ENCODE measurements at regions not wholly inside any gene's neighbourhood (a gene's known extent, or its start where the extent isn't known, plus 50 kb on each side); places are given as distances from the start of the nearest gene placed in this dataset.

GRCh38 chr22:48826546-48826945, 1001.1 kb downstream of the BRD1 start:
- no peak overlapping the region for H3K4me2 ChIP-seq (ENCODE audit: low read length)
- no peak for ATAC-seq
- TF ChIP-seq CTCF (conservative IDR thresholded peaks at IDR 0.05; ENCODE audit: low read depth, low read length) (no peak), EZH2phosphoT487 (IDR thresholded peaks at IDR 0.05; ENCODE audit: borderline replicate concordance, low read length) (no peak), EZH2 (IDR thresholded peaks at IDR 0.05; ENCODE audit: low read length, unreplicated experiment) (no peak)
- H3K4me3 ChIP-seq (ENCODE audit: low read length): no peak overlapping the region
- no peak overlapping the region for H3K27ac ChIP-seq (ENCODE audit: low read length)
- H3K27me3 ChIP-seq (ENCODE audit: low read length): no peaks in the 10 kb centered on the region
- H3K36me3 ChIP-seq (ENCODE audit: low read depth, low read length): no peaks in the 10 kb centered on the region
- BruUV-seq (replicated peaks): no TSS peak
- no peaks in the 10 kb centered on the region; the same call in 1 of the 2 replicates for H3K9me3 ChIP-seq (ENCODE audit: low read length)
- no peak for DNase-seq
- H3K4me1 ChIP-seq (ENCODE audit: insufficient read depth, low read length): no peaks in the 10 kb centered on the region
- POLR2A ChIA-PET (ENCODE audit: unreplicated experiment): no interaction called here
- H3K9ac ChIP-seq (ENCODE audit: low read length): no peak overlapping the region
- H2AFZ ChIP-seq (ENCODE audit: low read length): no peak overlapping the region
- no peaks in the 10 kb centered on the region for H3K9me2 ChIP-seq (replicated peaks; ENCODE audit: low read length)
- H3K79me2 ChIP-seq (ENCODE audit: low read length): no peaks in the 10 kb centered on the region
- intact Hi-C loops (cut with micrococcal nuclease): no loop called here
- CTCF ChIA-PET: no interaction called here
- no peaks in the 10 kb centered on the region for H4K20me1 ChIP-seq (ENCODE audit: low read length)
- H3F3A ChIP-seq (ENCODE audit: low read length, unreplicated experiment): no peaks in the 10 kb centered on the region

- Histone ChIP-seq H3K27ac (ENCODE audit: low read length) (no peak overlapping the region), H3K4me3 (ENCODE audit: low read length) (no peak overlapping the region), H3K4me1 (ENCODE audit: insufficient read depth, low read length) (no peaks in the 10 kb centered on the region), H3K4me2 (ENCODE audit: low read length) (no peak overlapping the region), H2AFZ (ENCODE audit: low read length) (no peak overlapping the region), H3K9me3 (ENCODE audit: low read length) (no peaks in the 10 kb centered on the region), H3K9me2 (replicated peaks; ENCODE audit: low read length) (no peaks in the 10 kb centered on the region), H3K9ac (ENCODE audit: low read length) (no peak overlapping the region), H4K20me1 (ENCODE audit: low read length) (no peaks in the 10 kb centered on the region), H3K27me3 (ENCODE audit: low read length) (no peaks in the 10 kb centered on the region), H3K79me2 (ENCODE audit: low read length) (no peaks in the 10 kb centered on the region), H3F3A (ENCODE audit: low read length, unreplicated experiment) (no peaks in the 10 kb centered on the region), H3K36me3 (ENCODE audit: low read depth, low read length) (no peaks in the 10 kb centered on the region)
- TF ChIP-seq CTCF (conservative IDR thresholded peaks at IDR 0.05; ENCODE audit: low read depth, low read length) (no peak), EZH2phosphoT487 (IDR thresholded peaks at IDR 0.05; ENCODE audit: borderline replicate concordance, low read length) (no peak), EZH2 (IDR thresholded peaks at IDR 0.05; ENCODE audit: low read length, unreplicated experiment) (no peak)
- intact Hi-C loops (cut with micrococcal nuclease): no loop called here
- DNase-seq (no peak), ATAC-seq (no peak)
- ChIA-PET POLR2A (ENCODE audit: unreplicated experiment) (no interaction called here), CTCF (no interaction called here)
- no TSS peak for BruUV-seq (replicated peaks)
Observed at GRCh38 chr22:48825802-48826520, 1001.7 kb downstream of the BRD1 start.

Measured in PC-3 (cell line).